ENCODE measurements at regions not wholly inside any gene's neighbourhood (a gene's known extent, or its start where the extent isn't known, plus 50 kb on each side); places are given as distances from the start of the nearest gene placed in this dataset.

DNA sequence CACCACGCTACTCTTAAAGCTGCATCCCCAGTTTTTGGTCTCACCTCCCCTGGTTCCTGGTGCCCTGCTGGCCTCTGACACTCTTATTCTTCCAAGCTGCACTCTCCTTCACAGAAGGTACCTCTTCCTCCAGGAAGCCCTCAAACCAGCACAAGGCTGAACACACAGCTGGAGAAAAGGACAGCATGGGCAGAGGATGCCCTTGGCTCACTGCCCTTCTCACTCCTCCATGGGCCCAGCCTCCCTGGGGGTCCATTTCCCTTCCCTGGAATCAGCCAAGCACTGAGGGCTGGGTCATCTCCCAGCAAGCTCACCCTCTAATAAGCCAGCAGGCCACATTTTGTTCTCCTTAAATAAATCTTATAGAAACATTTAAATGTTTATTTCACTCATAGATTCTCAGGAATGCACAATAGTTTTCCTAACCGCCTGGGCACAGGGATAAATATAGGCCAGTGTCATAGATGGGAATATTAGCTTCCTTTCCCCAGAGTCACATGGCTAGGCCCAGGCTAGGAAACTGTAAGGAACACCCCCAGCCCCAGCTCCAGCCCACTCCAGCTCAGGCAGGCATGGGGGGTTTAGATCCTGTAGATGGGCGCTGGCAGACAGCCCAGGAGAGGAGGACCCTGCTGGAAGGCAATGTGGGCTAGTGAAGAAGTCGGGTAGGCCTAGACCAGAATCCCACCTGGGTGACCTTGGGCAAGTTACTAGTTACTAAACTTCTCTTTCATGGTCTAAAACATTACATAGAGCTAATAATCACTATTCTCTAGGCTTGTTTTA lies 51.5 kb downstream of the IRAG1 start:
- TF ChIP-seq, protein P1, sequence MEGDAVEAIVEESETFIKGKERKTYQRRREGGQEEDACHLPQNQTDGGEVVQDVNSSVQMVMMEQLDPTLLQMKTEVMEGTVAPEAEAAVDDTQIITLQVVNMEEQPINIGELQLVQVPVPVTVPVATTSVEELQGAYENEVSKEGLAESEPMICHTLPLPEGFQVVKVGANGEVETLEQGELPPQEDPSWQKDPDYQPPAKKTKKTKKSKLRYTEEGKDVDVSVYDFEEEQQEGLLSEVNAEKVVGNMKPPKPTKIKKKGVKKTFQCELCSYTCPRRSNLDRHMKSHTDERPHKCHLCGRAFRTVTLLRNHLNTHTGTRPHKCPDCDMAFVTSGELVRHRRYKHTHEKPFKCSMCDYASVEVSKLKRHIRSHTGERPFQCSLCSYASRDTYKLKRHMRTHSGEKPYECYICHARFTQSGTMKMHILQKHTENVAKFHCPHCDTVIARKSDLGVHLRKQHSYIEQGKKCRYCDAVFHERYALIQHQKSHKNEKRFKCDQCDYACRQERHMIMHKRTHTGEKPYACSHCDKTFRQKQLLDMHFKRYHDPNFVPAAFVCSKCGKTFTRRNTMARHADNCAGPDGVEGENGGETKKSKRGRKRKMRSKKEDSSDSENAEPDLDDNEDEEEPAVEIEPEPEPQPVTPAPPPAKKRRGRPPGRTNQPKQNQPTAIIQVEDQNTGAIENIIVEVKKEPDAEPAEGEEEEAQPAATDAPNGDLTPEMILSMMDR (conservative IDR thresholded peaks at IDR 0.05) = no peak
- peaks cover 19% of the 10 kb centered on the region for H3K4me1 Mint-ChIP-seq (ENCODE audit: unreplicated experiment)
- no peak for DNase-seq (ENCODE audit: extremely low spot score, unreplicated experiment)
- H3K27ac Mint-ChIP-seq = no peak overlapping the region
- no peaks in the 10 kb centered on the region for H3K27me3 Mint-ChIP-seq
- H3K36me3 Mint-ChIP-seq = no peaks in the 10 kb centered on the region
- no peaks in the 10 kb centered on the region for H3K9me3 Mint-ChIP-seq
- no peak overlapping the region for H3K4me3 Mint-ChIP-seq

- TF ChIP-seq, protein P1 (conservative IDR thresholded peaks at IDR 0.05) = no peak
- H3K27ac Mint-ChIP-seq = no peak overlapping the region
- H3K4me1 Mint-ChIP-seq (ENCODE audit: unreplicated experiment) = peaks cover 19% of the 10 kb centered on the region
- H3K36me3 Mint-ChIP-seq = no peaks in the 10 kb centered on the region
- no peaks in the 10 kb centered on the region for H3K27me3 Mint-ChIP-seq
- H3K9me3 Mint-ChIP-seq = no peaks in the 10 kb centered on the region
- no peak for DNase-seq (ENCODE audit: extremely low spot score, unreplicated experiment)
- no peak overlapping the region for H3K4me3 Mint-ChIP-seq
These were observed 52.2 kb downstream of the IRAG1 start for GRCh38 chr11:10641177-10641911.

DNA sequence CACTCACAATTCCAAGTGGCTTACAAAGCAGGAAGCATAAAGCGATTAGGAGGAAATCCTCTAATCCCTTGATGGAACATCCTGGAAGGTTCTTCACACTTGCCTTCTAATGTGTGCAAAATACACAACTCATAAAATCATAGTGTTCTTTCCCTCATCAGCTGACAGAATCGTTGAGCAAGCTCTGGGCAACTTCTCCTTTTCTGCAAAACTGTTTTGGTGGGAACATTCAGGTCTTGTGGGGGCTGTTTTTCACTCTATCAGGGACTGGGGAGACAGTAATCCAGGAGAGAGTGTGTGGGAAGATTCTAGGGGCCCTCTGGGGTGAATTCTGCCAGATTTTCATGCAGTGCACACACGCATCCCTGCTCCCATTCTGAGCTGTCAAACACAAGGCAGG lies 53.2 kb downstream of the IRAG1 start:
- Mint-ChIP-seq H3K4me1 (ENCODE audit: unreplicated experiment) (peaks cover 19% of the 10 kb centered on the region), H3K9me3 (no peaks in the 10 kb centered on the region), H3K27ac (no peak overlapping the region), H3K36me3 (no peaks in the 10 kb centered on the region), H3K27me3 (no peaks in the 10 kb centered on the region), H3K4me3 (no peak overlapping the region)
- DNase-seq (ENCODE audit: extremely low spot score, unreplicated experiment) = no peak
- TF ChIP-seq, protein P1 (conservative IDR thresholded peaks at IDR 0.05) = no peak

GRCh38 chr11:10639350-10639749 lies 54.2 kb downstream of the IRAG1 start:
- no peak overlapping the region for H3K27ac Mint-ChIP-seq
- no peaks in the 10 kb centered on the region for H3K36me3 Mint-ChIP-seq
- no peak for DNase-seq (ENCODE audit: extremely low spot score, unreplicated experiment)
- H3K9me3 Mint-ChIP-seq = no peaks in the 10 kb centered on the region
- H3K4me3 Mint-ChIP-seq = no peak overlapping the region
- no peaks in the 10 kb centered on the region for H3K27me3 Mint-ChIP-seq
- TF ChIP-seq, protein P1 (conservative IDR thresholded peaks at IDR 0.05) = no peak
- peaks cover 19% of the 10 kb centered on the region for H3K4me1 Mint-ChIP-seq (ENCODE audit: unreplicated experiment)

- Mint-ChIP-seq H3K36me3 (no peaks in the 10 kb centered on the region), H3K27ac (peak overlapping the region; percentile 14), H3K9me3 (no peaks in the 10 kb centered on the region), H3K4me3 (no peak overlapping the region), H3K27me3 (no peaks in the 10 kb centered on the region), H3K4me1 (ENCODE audit: unreplicated experiment) (peaks cover 20% of the 10 kb centered on the region)
- no peak for DNase-seq (ENCODE audit: extremely low spot score, unreplicated experiment)
- TF ChIP-seq, protein P1 (conservative IDR thresholded peaks at IDR 0.05) = peak; percentile 61
These were observed 55.1 kb downstream of the IRAG1 start for GRCh38 chr11:10638316-10638925.

All from type B pancreatic cell (in vitro differentiated cells).